ENCODE measurements at regions not wholly inside any gene's neighbourhood (a gene's known extent, or its start where the extent isn't known, plus 50 kb on each side); places are given as distances from the start of the nearest gene placed in this dataset.

DNA sequence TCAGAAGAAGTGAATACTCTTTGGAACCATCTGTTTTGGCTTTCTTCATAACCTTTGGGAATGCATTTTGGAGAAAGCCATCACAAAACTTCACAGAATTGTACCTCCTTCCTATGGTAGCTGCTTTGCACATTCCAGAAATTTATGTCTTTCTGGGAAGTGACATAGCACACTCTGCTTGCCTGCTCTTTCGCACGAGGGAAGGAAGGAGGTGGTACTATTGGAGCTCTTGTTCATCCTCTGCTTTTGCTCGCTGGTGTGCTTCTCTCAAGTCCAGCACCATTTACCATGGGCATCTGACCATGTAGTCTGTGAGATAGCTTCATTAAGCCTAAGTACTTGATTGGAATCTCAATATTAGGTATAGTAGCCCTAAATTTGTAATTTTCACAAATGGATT is 473.3 kb upstream of the SLC35B3 start:
- Histone ChIP-seq H3K27me3 (replicated peaks; ENCODE audit: insufficient read depth, low read depth, low read length, poor library complexity) (no peaks in the 10 kb centered on the region), H3K9me3 (ENCODE audit: low read depth, low read length, poor library complexity, severe bottlenecking) (peaks cover 6% of the 10 kb centered on the region), H3K36me3 (ENCODE audit: insufficient read depth, low read length, poor library complexity, severe bottlenecking) (no peaks in the 10 kb centered on the region), H3K27ac (ENCODE audit: low read depth, low read length, poor library complexity, severe bottlenecking) (no peak overlapping the region), H3K4me3 (ENCODE audit: low read depth, low read length, poor library complexity, severe bottlenecking) (no peak overlapping the region), H3K4me1 (ENCODE audit: insufficient read depth, low read length, poor library complexity, severe bottlenecking) (peaks cover 15% of the 10 kb centered on the region)
- intact Hi-C loops (cut with micrococcal nuclease; ENCODE audit: unreplicated experiment): loop anchor here (5.0 kb wide), 1 partner anchor 201 kb away; no protein-coding TSS in a partner anchor
- no TSS peak for BruUV-seq (replicated peaks)
- ChIA-PET POLR2A (ENCODE audit: low non-redundant PET) (no interaction called here), CTCF (no interaction called here)
- TF ChIP-seq EZH2 (IDR thresholded peaks at IDR 0.05; ENCODE audit: borderline replicate concordance, low read depth, low read length, poor library complexity, severe bottlenecking): no peak
- TF ChIP-seq, protein P1, sequence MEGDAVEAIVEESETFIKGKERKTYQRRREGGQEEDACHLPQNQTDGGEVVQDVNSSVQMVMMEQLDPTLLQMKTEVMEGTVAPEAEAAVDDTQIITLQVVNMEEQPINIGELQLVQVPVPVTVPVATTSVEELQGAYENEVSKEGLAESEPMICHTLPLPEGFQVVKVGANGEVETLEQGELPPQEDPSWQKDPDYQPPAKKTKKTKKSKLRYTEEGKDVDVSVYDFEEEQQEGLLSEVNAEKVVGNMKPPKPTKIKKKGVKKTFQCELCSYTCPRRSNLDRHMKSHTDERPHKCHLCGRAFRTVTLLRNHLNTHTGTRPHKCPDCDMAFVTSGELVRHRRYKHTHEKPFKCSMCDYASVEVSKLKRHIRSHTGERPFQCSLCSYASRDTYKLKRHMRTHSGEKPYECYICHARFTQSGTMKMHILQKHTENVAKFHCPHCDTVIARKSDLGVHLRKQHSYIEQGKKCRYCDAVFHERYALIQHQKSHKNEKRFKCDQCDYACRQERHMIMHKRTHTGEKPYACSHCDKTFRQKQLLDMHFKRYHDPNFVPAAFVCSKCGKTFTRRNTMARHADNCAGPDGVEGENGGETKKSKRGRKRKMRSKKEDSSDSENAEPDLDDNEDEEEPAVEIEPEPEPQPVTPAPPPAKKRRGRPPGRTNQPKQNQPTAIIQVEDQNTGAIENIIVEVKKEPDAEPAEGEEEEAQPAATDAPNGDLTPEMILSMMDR (conservative IDR thresholded peaks at IDR 0.05; ENCODE audit: low read depth, low read length): no peak
- no peak for DNase-seq (ENCODE audit: low spot score)

DNA sequence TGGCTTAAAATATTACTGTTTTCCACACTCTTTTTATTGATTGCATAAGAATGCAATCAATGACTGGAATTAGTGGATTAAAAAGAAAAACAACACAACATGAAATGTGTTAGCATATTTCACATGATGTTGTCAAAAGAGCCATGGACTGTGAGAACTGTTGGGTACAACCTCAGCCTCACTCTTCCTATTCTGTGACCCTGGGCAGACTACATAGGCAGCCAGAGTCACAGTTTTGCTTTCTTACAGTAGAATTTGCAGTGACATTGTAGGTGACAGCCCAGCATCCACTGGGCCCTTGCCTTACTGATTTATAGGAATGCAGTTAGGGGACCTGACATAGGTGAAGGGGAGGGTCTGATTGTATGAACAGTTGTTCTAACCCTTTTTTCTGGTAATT is 471.4 kb upstream of the SLC35B3 start:
- ChIA-PET POLR2A (ENCODE audit: low non-redundant PET) (no interaction called here), CTCF (no interaction called here)
- peaks cover 15% of the 10 kb centered on the region for H3K4me1 ChIP-seq (ENCODE audit: insufficient read depth, low read length, poor library complexity, severe bottlenecking)
- no peaks in the 10 kb centered on the region for H3K27me3 ChIP-seq (replicated peaks; ENCODE audit: insufficient read depth, low read depth, low read length, poor library complexity)
- H3K9me3 ChIP-seq (ENCODE audit: low read depth, low read length, poor library complexity, severe bottlenecking): no peaks in the 10 kb centered on the region
- no peak overlapping the region for H3K4me3 ChIP-seq (ENCODE audit: low read depth, low read length, poor library complexity, severe bottlenecking)
- TF ChIP-seq, protein P1 (conservative IDR thresholded peaks at IDR 0.05; ENCODE audit: low read depth, low read length): no peak
- no peak for TF ChIP-seq EZH2 (IDR thresholded peaks at IDR 0.05; ENCODE audit: borderline replicate concordance, low read depth, low read length, poor library complexity, severe bottlenecking)
- intact Hi-C loops (cut with micrococcal nuclease; ENCODE audit: unreplicated experiment): loop anchor here (5.0 kb wide), 1 partner anchor 199 kb away; no protein-coding TSS in a partner anchor
- DNase-seq (ENCODE audit: low spot score): no peak
- BruUV-seq (replicated peaks): no TSS peak
- no peaks in the 10 kb centered on the region for H3K36me3 ChIP-seq (ENCODE audit: insufficient read depth, low read length, poor library complexity, severe bottlenecking)
- no peak overlapping the region for H3K27ac ChIP-seq (ENCODE audit: low read depth, low read length, poor library complexity, severe bottlenecking)

DNA sequence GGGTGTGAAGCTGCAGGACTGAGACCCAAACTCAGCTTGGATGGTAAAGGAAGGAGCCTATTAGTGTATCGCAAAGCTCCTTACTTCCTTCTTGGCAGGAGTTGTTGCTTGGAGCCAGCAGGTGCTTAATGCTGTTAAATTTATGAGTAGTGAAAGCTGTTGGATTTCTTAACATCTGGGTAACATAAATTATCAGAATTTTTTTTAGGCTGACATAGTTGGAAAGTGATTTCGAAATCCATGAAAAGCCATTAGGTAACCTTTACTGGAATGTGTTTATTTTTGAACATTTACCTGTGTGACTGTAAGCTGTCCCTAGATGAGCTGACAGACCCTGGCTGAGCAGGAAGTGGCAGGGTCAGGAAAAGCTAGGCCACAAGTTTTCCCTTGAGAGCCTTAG is 470.4 kb upstream of the SLC35B3 start:
- intact Hi-C loops (cut with micrococcal nuclease; ENCODE audit: unreplicated experiment): loop anchor here (5.0 kb wide), 1 partner anchor 198 kb away; no protein-coding TSS in a partner anchor
- ChIA-PET POLR2A (ENCODE audit: low non-redundant PET) (no interaction called here), CTCF (no interaction called here)
- Histone ChIP-seq H3K27me3 (replicated peaks; ENCODE audit: insufficient read depth, low read depth, low read length, poor library complexity) (no peaks in the 10 kb centered on the region), H3K9me3 (ENCODE audit: low read depth, low read length, poor library complexity, severe bottlenecking) (no peaks in the 10 kb centered on the region), H3K4me1 (ENCODE audit: insufficient read depth, low read length, poor library complexity, severe bottlenecking) (peaks cover 15% of the 10 kb centered on the region), H3K36me3 (ENCODE audit: insufficient read depth, low read length, poor library complexity, severe bottlenecking) (no peaks in the 10 kb centered on the region), H3K4me3 (ENCODE audit: low read depth, low read length, poor library complexity, severe bottlenecking) (no peak overlapping the region), H3K27ac (ENCODE audit: low read depth, low read length, poor library complexity, severe bottlenecking) (no peak overlapping the region)
- DNase-seq (ENCODE audit: low spot score): peak; percentile 64
- TF ChIP-seq, protein P1 (conservative IDR thresholded peaks at IDR 0.05; ENCODE audit: low read depth, low read length): no peak
- no peak for TF ChIP-seq EZH2 (IDR thresholded peaks at IDR 0.05; ENCODE audit: borderline replicate concordance, low read depth, low read length, poor library complexity, severe bottlenecking)
- BruUV-seq (replicated peaks): no TSS peak

All from A673 (cell line).